Retinal pigment epithelial cell (primary cell): ENCODE measurements at regions not wholly inside any gene's neighbourhood (a gene's known extent, or its start where the extent isn't known, plus 50 kb on each side); places are given as distances from the start of the nearest gene placed in this dataset.

ENCODE experiments used
- DNase-seq: peaks from one replicate; pipeline ENCODE4 v3.0.0-alpha.2; 2010; ENCODE audit warnings: low read depth
- H3K4me3 ChIP-seq: 2 replicates; pipeline ENCODE4 v1.5.1; 2011; ENCODE audit warnings: mild to moderate bottlenecking, low read length, control low read depth, moderate library complexity
- CTCF ChIP-seq: conservative IDR thresholded peaks from 2 replicates; pipeline ENCODE4 v1.5.1; 2011; ENCODE audit warnings: low read depth, low read length, control low read depth, inconsistent platforms

GRCh38 chr18:78144669-78145068 lies 834.9 kb upstream of the SALL3 start:
- TF ChIP-seq CTCF = no peak
- no peak for DNase-seq
- H3K4me3 ChIP-seq = no peak overlapping the region

- no peak overlapping the region for H3K4me3 ChIP-seq
- no peak for DNase-seq
- no peak for TF ChIP-seq CTCF
Observed at GRCh38 chr18:78145096-78145495, 834.5 kb upstream of the SALL3 start.

GRCh38 chr18:78146136-78147085 lies 833.2 kb upstream of the SALL3 start:
- no peak for DNase-seq
- H3K4me3 ChIP-seq = no peak overlapping the region
- TF ChIP-seq CTCF = no peak

GRCh38 chr18:78150590-78150989 lies 829.0 kb upstream of the SALL3 start:
- no peak overlapping the region for H3K4me3 ChIP-seq
- no peak for TF ChIP-seq CTCF
- DNase-seq = no peak

- no peak overlapping the region for H3K4me3 ChIP-seq
- no peak for TF ChIP-seq CTCF
- DNase-seq = no peak
Observed at GRCh38 chr18:78151234-78151633, 828.4 kb upstream of the SALL3 start.

GRCh38 chr18:78151948-78152725 lies 827.5 kb upstream of the SALL3 start:
- H3K4me3 ChIP-seq = no peak overlapping the region
- DNase-seq = no peak
- no peak for TF ChIP-seq CTCF
